BE2C (cell line): ENCODE measurements at regions not wholly inside any gene's neighbourhood (a gene's known extent, or its start where the extent isn't known, plus 50 kb on each side); places are given as distances from the start of the nearest gene placed in this dataset.

Experiments used
- DNase-seq: peaks from one replicate; pipeline ENCODE4 v3.0.0-alpha.2; 2020
- H3K27me3 ChIP-seq: fragments of 250-450 bp; sonication (Bioruptor Pico); 2 replicates; pipeline ENCODE4 v1.5.1; 2020; ENCODE audit warnings: mild to moderate bottlenecking
- H3K36me3 ChIP-seq: fragments of 250-450 bp; sonication (Bioruptor Pico); 2 replicates; pipeline ENCODE4 v1.5.1; 2020; ENCODE audit warnings: mild to moderate bottlenecking
- H3K4me1 ChIP-seq: fragments of 250-450 bp; sonication (Bioruptor Pico); 2 replicates; pipeline ENCODE4 v1.5.1; 2020
- H3K4me3 ChIP-seq: 2 replicates; pipeline ENCODE4 v1.5.1; 2011; ENCODE audit warnings: low read depth, low read length
- H3K9me3 ChIP-seq: fragments of 250-450 bp; sonication (Bioruptor Pico); 2 replicates; pipeline ENCODE4 v1.5.1; 2020
- TF ChIP-seq, protein P1 (sequence below): IDR thresholded peaks from 2 replicates; pipeline ENCODE4 v1.5.1; 2012; ENCODE audit warnings: mild to moderate bottlenecking, low read depth, low read length

DNA sequence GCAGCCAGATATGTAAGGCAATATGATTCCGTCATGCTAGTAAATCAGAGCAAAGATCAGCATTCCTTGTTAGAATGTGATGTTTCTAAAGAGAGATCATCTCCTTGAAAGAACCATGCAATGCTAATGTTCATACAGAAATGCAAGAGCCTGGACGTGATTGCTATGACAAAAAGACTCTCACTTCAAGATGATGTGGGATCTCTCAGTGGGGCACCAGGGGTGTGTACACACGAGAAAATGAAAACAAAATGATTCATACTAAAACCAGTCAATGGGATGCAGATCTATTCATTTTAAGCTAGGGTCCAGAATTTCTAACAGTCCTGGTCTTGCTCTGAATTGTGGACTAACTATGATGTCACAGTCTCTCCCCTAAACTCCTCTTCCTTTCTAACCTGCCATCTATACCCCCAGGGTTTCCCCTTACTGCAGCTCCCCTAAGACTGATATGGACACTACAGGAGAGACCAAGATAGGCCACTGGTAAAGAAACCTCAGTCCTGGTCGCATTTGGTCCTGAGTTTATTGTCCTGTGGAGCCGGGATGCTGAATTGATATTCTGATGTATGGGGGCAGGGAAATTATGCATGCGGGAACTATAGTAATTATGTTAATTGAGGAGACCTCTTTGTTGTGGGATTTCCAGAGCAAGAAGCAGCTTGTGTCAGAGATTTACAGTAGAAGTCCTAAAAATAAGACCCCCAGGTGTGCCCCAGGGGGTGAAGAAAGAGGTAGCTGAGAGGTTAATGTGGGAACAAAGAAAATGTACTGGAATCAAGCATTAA lies 179.0 kb downstream of the PMP22 start:
- Histone ChIP-seq H3K27me3 (no peaks in the 10 kb centered on the region), H3K4me1 (no peaks in the 10 kb centered on the region), H3K4me3 (no peak overlapping the region), H3K9me3 (no peaks in the 10 kb centered on the region), H3K36me3 (no peaks in the 10 kb centered on the region)
- no peak for DNase-seq
- TF ChIP-seq, protein P1, sequence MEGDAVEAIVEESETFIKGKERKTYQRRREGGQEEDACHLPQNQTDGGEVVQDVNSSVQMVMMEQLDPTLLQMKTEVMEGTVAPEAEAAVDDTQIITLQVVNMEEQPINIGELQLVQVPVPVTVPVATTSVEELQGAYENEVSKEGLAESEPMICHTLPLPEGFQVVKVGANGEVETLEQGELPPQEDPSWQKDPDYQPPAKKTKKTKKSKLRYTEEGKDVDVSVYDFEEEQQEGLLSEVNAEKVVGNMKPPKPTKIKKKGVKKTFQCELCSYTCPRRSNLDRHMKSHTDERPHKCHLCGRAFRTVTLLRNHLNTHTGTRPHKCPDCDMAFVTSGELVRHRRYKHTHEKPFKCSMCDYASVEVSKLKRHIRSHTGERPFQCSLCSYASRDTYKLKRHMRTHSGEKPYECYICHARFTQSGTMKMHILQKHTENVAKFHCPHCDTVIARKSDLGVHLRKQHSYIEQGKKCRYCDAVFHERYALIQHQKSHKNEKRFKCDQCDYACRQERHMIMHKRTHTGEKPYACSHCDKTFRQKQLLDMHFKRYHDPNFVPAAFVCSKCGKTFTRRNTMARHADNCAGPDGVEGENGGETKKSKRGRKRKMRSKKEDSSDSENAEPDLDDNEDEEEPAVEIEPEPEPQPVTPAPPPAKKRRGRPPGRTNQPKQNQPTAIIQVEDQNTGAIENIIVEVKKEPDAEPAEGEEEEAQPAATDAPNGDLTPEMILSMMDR, result no peak

DNA sequence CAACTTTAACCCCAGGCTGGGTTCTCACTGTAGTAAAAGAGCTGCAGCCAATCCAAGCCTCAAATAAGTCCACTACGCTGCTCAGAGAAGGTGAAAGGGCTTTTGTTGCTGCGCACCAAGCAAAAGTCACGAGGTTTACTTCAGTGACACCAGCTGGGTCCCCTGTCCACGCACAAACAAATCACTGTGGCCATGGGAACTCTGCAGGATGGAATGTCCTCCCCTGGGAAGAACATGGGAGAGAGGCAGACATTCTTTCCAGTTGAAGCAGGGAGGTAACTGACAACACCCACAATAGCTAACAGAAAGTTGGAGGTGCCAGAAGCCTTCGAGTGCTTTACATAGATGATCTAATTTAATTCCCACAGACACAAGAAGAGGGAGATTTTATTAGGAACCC lies 181.9 kb downstream of the PMP22 start:
- Histone ChIP-seq H3K9me3 (no peaks in the 10 kb centered on the region), H3K4me3 (no peak overlapping the region), H3K4me1 (no peaks in the 10 kb centered on the region), H3K36me3 (no peaks in the 10 kb centered on the region), H3K27me3 (no peaks in the 10 kb centered on the region)
- no peak for DNase-seq
- TF ChIP-seq, protein P1, result no peak

DNA sequence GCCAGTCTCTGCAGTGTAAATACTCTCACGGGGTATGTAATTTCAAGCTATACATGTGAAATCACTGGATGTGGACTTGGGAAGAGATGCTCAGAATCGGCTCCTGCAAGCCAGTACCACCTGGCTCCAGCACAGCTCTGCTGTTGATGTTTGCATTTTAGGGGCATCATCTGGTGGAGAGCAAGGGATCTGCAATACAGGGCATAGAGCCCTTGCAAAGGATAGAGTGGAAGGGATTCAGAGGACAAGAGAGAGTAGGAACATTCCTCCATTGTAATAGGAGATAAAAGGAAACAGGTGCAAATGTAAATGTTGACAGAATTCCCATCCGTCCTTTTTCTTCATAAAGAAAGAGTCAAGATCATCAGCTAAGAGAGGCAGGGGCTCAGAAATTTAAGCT lies 184.1 kb downstream of the PMP22 start:
- H3K27me3 ChIP-seq, result no peaks in the 10 kb centered on the region
- H3K36me3 ChIP-seq, result no peaks in the 10 kb centered on the region
- no peaks in the 10 kb centered on the region for H3K9me3 ChIP-seq
- TF ChIP-seq, protein P1, result no peak
- no peaks in the 10 kb centered on the region for H3K4me1 ChIP-seq
- no peak overlapping the region for H3K4me3 ChIP-seq
- no peak for DNase-seq

DNA sequence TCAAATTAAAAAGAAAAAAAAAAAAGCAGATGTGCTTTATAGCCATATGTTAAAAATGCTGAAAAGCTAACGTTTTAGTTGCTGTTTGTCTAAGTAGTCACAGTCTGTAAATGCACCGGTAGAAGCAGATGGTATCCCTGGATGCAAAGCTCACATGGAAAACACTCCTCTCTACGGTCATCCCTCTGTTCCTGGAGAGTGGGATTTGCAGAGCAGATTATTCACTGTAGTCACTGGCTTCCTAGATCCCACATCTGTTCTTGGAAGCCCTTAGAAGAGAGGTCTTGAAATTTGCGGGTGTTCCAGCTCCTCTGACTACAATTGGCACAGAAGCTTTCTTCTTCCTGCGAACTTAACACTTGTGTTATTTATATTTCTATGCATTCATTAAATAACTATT lies 186.6 kb downstream of the PMP22 start:
- Histone ChIP-seq H3K27me3 (no peaks in the 10 kb centered on the region), H3K4me3 (no peak overlapping the region), H3K4me1 (no peaks in the 10 kb centered on the region), H3K36me3 (no peaks in the 10 kb centered on the region), H3K9me3 (no peaks in the 10 kb centered on the region)
- TF ChIP-seq, protein P1, result no peak
- no peak for DNase-seq

DNA sequence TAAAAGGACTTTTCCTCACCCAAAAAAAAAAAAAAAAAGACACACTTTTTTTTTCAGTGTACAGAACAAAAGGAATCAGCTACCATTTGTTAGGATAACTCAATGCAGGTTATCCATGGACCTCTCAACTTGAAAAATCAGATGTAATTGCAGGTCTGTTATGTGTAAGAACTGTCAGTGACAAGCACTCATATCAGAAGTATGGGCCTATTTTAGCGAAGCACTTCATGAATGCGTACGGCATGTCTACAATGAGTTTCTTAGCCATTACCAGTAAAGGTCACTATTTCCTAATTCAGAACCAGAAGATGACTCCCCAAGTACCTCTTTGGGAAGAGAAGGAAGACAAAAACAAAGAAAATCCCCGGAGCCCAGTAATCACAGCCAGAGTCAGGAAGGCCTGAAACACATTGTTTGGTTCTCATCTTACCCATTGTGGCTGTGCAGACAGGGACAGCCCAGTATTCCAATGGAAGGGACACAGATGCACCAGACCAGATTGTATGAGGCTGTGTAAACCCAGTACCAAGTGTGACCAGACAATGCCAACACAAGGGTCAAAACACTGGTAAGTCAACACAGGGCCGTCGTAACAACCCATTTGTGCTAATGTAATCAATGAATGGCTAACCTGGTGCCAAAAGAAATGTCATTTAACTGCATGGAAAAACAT lies 188.0 kb downstream of the PMP22 start:
- H3K4me3 ChIP-seq, result no peak overlapping the region
- no peaks in the 10 kb centered on the region for H3K9me3 ChIP-seq
- H3K27me3 ChIP-seq, result no peaks in the 10 kb centered on the region
- H3K36me3 ChIP-seq, result no peaks in the 10 kb centered on the region
- TF ChIP-seq, protein P1, result no peak
- H3K4me1 ChIP-seq, result no peaks in the 10 kb centered on the region
- DNase-seq, result no peak

DNA sequence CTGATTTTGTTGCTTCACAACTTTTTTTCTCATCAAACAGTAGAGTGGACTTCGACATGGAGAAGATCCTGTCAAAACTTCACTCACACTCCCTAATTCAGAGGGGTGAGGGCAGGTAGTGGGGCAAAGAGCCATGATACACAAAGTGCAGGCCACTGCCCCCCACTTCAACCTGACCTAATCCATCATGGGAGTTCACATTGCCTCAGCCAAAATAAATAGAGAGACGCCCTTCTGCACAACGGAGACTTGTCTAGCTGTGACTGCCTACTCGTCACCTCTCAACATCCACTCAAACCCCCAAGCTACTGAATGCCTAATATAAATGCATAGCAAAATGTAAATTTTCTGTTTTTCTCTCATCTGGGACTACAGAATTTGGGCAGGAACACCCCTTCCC lies 213.2 kb downstream of the PMP22 start:
- DNase-seq, result no peak
- Histone ChIP-seq H3K4me3 (no peak overlapping the region), H3K27me3 (no peaks in the 10 kb centered on the region), H3K9me3 (no peaks in the 10 kb centered on the region), H3K36me3 (no peaks in the 10 kb centered on the region), H3K4me1 (no peaks in the 10 kb centered on the region)
- TF ChIP-seq, protein P1, result no peak
